Vagina (tissue), 2 donors: ENCODE measurements at regions not wholly inside any gene's neighbourhood (a gene's known extent, or its start where the extent isn't known, plus 50 kb on each side); places are given as distances from the start of the nearest gene placed in this dataset.

Source experiments
- CTCF ChIP-seq, 3 experiments: fragments of 450-650 bp in 2 of 3; fragments of 200-600 bp in 1 of 3; sonication (generic) in 1 of 3; IDR thresholded peaks; one replicate each; pipeline ENCODE4 v1.5.1; 2017 to 2019; ENCODE audit warnings: antibody characterized with exemption in 3 of 3, mild to moderate bottlenecking in 2 of 3, moderate library complexity in 2 of 3
- POLR2A ChIP-seq, 2 donors: fragments of 450-650 bp; IDR thresholded peaks; one replicate each; pipeline ENCODE4 v1.6.1; 2017; ENCODE audit warnings: antibody characterized with exemption in 2 of 2, mild to moderate bottlenecking in 2 of 2, moderate library complexity in 2 of 2
- POLR2AphosphoS5 ChIP-seq, 2 donors: sonication (generic); formaldehyde crosslinking; IDR thresholded peaks; one replicate each; pipeline ENCODE4 v1.9.0; 2017; ENCODE audit warnings: antibody characterized with exemption in 2 of 2, mild to moderate bottlenecking in 2 of 2, low read depth in 1 of 2; ENCODE audit not compliant: insufficient read depth in 1 of 2

- TF ChIP-seq CTCF (IDR thresholded peaks at IDR 0.05) (no peak), POLR2A (IDR thresholded peaks at IDR 0.05) (no peak), POLR2AphosphoS5 (IDR thresholded peaks at IDR 0.05; ENCODE audit: insufficient read depth in 1 of 2, low read depth in 1 of 2) (no peak)
These were observed 387.1 kb downstream of the EMP1 start for GRCh38 chr12:13583630-13584029.
